Vagina (tissue), 2 donors: ENCODE measurements at regions not wholly inside any gene's neighbourhood (a gene's known extent, or its start where the extent isn't known, plus 50 kb on each side); places are given as distances from the start of the nearest gene placed in this dataset.

Experiments
- DNase-seq, 2 donors: peaks; one replicate each; pipeline ENCODE4 v3.0.0-alpha.2; 2017; ENCODE audit errors: extremely low spot score in 2 of 2
- H3K27ac ChIP-seq: fragments of 200-600 bp; sonication (generic); one replicate; pipeline ENCODE4 v1.5.1; 2019
- H3K27me3 ChIP-seq: fragments of 200-600 bp; sonication (generic); one replicate; pipeline ENCODE4 v1.5.1; 2019
- H3K36me3 ChIP-seq, 2 donors: fragments of 200-600 bp; sonication (generic); one replicate each; pipeline ENCODE4 v1.5.1; 2017 to 2019
- H3K4me1 ChIP-seq: fragments of 200-600 bp; sonication (generic); one replicate; pipeline ENCODE4 v1.5.1; 2019
- H3K4me3 ChIP-seq, 2 donors: fragments of 200-600 bp; sonication (generic); 1 replicate in 1 of 2; 2 replicates in 1 of 2; pipeline ENCODE4 v1.5.1; 2016 to 2019
- H3K9me3 ChIP-seq: fragments of 200-600 bp; sonication (generic); one replicate; pipeline ENCODE4 v1.5.1; 2019
- POLR2A ChIP-seq, 2 donors: fragments of 450-650 bp; IDR thresholded peaks; one replicate each; pipeline ENCODE4 v1.6.1; 2017; ENCODE audit warnings: antibody characterized with exemption in 2 of 2, mild to moderate bottlenecking in 2 of 2, moderate library complexity in 2 of 2
- POLR2AphosphoS5 ChIP-seq, 2 donors: sonication (generic); formaldehyde crosslinking; IDR thresholded peaks; one replicate each; pipeline ENCODE4 v1.9.0; 2017; ENCODE audit warnings: antibody characterized with exemption in 2 of 2, mild to moderate bottlenecking in 2 of 2, low read depth in 1 of 2; ENCODE audit not compliant: insufficient read depth in 1 of 2
- intact Hi-C: fragments of 100-400 bp; cut with DNase I; formaldehyde crosslinking; loops from one replicate; pipeline ENCODE4 v1.15.1; 2023
- TF ChIP-seq, protein P1 (sequence below), 3 experiments: fragments of 450-650 bp in 2 of 3; fragments of 200-600 bp in 1 of 3; sonication (generic) in 1 of 3; IDR thresholded peaks; one replicate each; pipeline ENCODE4 v1.5.1; 2017 to 2019; ENCODE audit warnings: antibody characterized with exemption in 3 of 3, mild to moderate bottlenecking in 2 of 3, moderate library complexity in 2 of 3

DNA sequence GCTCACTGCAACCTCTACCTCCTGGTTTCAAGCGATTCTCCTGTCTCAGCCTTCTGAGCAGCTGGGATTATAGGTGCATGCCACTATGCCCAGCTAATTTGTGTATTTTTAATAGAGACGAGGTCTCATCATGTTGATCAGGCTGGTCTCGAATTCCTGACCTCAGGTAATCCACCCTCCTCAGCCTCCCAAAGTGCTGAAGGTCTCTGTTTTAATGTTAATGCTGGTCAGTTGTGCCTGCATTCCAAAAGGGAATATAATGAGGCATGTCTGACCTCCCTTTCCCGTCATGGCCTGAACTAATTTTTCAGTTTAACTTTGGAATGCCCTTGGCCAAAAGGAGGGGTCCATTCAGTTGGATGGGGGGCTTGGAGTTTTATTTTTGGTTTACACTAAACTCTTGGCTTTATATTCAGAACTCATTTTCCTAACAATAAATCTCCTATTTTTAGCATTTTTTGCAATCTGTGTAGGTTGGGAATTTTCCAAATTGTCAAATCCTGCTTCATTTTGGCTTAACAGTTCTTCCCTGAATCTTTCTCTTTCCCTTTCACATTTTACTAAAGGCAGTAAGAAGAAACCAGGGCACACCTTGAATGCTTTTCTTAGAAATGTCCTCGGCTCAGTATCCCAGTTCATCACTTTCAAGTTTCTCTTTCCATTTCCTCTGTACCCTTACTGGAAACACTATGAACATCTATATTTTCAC is 1175.5 kb downstream of the MAT2B start:
- no peaks in the 10 kb centered on the region for H3K4me1 ChIP-seq
- H3K27me3 ChIP-seq = no peaks in the 10 kb centered on the region
- H3K9me3 ChIP-seq = no peaks in the 10 kb centered on the region
- no peaks in the 10 kb centered on the region for H3K36me3 ChIP-seq
- no peak overlapping the region for H3K4me3 ChIP-seq
- no peak overlapping the region for H3K27ac ChIP-seq
- intact Hi-C loops = no loop called here
- DNase-seq = no peak
- TF ChIP-seq POLR2A (IDR thresholded peaks at IDR 0.05) (no peak), POLR2AphosphoS5 (IDR thresholded peaks at IDR 0.05; ENCODE audit: insufficient read depth in 1 of 2, low read depth in 1 of 2) (no peak)
- TF ChIP-seq, protein P1, sequence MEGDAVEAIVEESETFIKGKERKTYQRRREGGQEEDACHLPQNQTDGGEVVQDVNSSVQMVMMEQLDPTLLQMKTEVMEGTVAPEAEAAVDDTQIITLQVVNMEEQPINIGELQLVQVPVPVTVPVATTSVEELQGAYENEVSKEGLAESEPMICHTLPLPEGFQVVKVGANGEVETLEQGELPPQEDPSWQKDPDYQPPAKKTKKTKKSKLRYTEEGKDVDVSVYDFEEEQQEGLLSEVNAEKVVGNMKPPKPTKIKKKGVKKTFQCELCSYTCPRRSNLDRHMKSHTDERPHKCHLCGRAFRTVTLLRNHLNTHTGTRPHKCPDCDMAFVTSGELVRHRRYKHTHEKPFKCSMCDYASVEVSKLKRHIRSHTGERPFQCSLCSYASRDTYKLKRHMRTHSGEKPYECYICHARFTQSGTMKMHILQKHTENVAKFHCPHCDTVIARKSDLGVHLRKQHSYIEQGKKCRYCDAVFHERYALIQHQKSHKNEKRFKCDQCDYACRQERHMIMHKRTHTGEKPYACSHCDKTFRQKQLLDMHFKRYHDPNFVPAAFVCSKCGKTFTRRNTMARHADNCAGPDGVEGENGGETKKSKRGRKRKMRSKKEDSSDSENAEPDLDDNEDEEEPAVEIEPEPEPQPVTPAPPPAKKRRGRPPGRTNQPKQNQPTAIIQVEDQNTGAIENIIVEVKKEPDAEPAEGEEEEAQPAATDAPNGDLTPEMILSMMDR (IDR thresholded peaks at IDR 0.05) = no peak

DNA sequence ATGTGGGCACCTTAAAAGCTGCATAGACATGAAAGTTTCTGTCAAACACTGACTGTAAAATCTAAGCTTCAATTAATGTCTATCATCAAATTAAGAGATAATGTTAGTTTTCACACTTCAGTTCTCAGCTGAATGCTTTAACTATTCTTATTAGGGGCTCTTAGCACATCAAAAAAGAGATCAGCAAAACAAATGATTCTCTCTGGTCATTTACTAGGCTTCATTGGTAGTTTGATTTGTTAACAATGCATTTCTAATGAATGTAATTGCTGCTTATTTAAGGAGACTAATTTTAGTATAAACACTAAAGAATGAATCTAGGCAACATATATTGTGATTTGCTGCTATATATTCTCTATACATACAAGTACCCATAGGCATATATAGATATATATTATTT is 1182.0 kb downstream of the MAT2B start:
- no peak overlapping the region for H3K27ac ChIP-seq
- H3K27me3 ChIP-seq = no peaks in the 10 kb centered on the region
- H3K4me3 ChIP-seq = no peak overlapping the region
- H3K36me3 ChIP-seq = no peaks in the 10 kb centered on the region
- intact Hi-C loops = no loop called here
- DNase-seq = no peak
- no peaks in the 10 kb centered on the region for H3K4me1 ChIP-seq
- TF ChIP-seq, protein P1 (IDR thresholded peaks at IDR 0.05) = no peak
- no peak for TF ChIP-seq POLR2A (IDR thresholded peaks at IDR 0.05)
- no peak for TF ChIP-seq POLR2AphosphoS5 (IDR thresholded peaks at IDR 0.05; ENCODE audit: insufficient read depth in 1 of 2, low read depth in 1 of 2)
- H3K9me3 ChIP-seq = no peaks in the 10 kb centered on the region

DNA sequence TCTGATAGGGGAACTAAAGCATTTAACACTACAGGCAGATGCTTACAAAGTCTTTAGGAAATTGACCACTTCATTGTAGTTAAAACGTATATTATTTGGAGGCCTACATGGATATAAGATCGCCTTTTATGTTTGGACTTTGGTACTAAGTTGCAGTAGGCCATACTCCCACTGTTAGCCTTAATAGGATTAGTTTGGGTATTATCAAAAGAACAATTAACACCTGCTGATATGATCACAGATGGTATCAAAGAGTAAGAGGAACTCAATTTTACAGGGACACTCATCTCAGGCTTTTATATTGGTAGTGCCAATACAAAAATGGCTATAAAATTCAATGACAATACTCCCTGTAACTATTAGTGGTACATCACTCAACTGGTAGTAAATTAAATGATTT is 1183.0 kb downstream of the MAT2B start:
- Histone ChIP-seq H3K36me3 (no peaks in the 10 kb centered on the region), H3K27ac (no peak overlapping the region), H3K9me3 (no peaks in the 10 kb centered on the region), H3K4me1 (no peaks in the 10 kb centered on the region), H3K27me3 (no peaks in the 10 kb centered on the region), H3K4me3 (no peak overlapping the region)
- no peak for DNase-seq
- TF ChIP-seq, protein P1 (IDR thresholded peaks at IDR 0.05) = no peak
- TF ChIP-seq POLR2AphosphoS5 (IDR thresholded peaks at IDR 0.05; ENCODE audit: insufficient read depth in 1 of 2, low read depth in 1 of 2) = no peak
- TF ChIP-seq POLR2A (IDR thresholded peaks at IDR 0.05) = no peak
- intact Hi-C loops = no loop called here

DNA sequence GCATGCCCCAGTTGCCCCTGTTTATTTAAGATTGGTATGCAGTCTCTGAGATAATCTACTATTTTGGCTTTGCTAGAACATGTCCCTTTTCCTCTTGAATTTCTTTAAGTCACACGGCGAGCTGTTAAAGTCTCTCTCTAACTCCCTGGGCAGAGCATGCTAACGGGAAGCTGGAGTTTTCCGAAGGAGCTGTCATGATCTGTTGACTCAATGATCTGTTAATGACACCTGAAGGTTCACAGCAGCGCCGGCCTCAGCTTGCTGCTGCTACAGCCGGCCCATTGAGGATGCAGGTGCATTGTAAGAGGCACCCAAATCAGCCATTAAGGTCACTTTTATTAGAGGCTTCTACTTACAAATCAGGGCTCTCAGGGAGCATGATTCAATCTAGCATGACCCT is 1203.4 kb downstream of the MAT2B start:
- Histone ChIP-seq H3K4me1 (no peaks in the 10 kb centered on the region), H3K27me3 (no peaks in the 10 kb centered on the region), H3K27ac (no peak overlapping the region), H3K36me3 (no peaks in the 10 kb centered on the region), H3K4me3 (no peak overlapping the region), H3K9me3 (no peaks in the 10 kb centered on the region)
- TF ChIP-seq, protein P1 (IDR thresholded peaks at IDR 0.05) = no peak
- TF ChIP-seq POLR2AphosphoS5 (IDR thresholded peaks at IDR 0.05; ENCODE audit: insufficient read depth in 1 of 2, low read depth in 1 of 2) = no peak
- TF ChIP-seq POLR2A (IDR thresholded peaks at IDR 0.05) = no peak
- intact Hi-C loops = no loop called here
- no peak for DNase-seq

DNA sequence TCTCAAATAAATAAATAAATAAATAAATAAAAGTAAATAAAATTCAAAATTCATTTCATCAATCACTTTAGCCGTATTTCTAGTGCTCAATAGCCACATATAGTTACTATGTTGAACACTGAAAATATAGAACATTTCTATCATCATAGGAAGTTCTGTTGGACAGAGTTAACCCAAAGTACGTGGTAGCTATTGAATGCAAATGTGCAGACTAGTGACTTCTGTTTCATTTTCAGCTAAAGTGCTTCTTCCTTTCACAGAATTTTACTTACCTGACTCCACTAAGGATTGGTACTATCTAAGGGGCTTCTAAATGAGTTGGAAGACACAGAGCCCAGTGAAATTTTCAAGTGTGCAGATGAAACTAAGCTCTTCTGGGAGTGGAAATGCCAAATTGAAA is 1208.3 kb downstream of the MAT2B start:
- Histone ChIP-seq H3K36me3 (no peaks in the 10 kb centered on the region), H3K4me3 (no peak overlapping the region), H3K4me1 (no peaks in the 10 kb centered on the region), H3K27ac (no peak overlapping the region), H3K27me3 (no peaks in the 10 kb centered on the region), H3K9me3 (no peaks in the 10 kb centered on the region)
- intact Hi-C loops = no loop called here
- no peak for DNase-seq
- no peak for TF ChIP-seq POLR2A (IDR thresholded peaks at IDR 0.05)
- TF ChIP-seq POLR2AphosphoS5 (IDR thresholded peaks at IDR 0.05; ENCODE audit: insufficient read depth in 1 of 2, low read depth in 1 of 2) = no peak
- TF ChIP-seq, protein P1 (IDR thresholded peaks at IDR 0.05) = no peak
